NT2/D1 (cell line): ENCODE measurements at regions not wholly inside any gene's neighbourhood (a gene's known extent, or its start where the extent isn't known, plus 50 kb on each side); places are given as distances from the start of the nearest gene placed in this dataset.

Source experiments
- SUZ12 ChIP-seq: IDR thresholded peaks from 2 replicates; pipeline ENCODE4 v1.6.1; 2011; ENCODE audit not compliant: insufficient read length, insufficient read depth; ENCODE audit errors: extremely low read depth
- YY1 ChIP-seq: IDR thresholded peaks from 2 replicates; pipeline ENCODE4 v1.6.1; 2011; ENCODE audit not compliant: insufficient read length, insufficient read depth
- ZNF274 ChIP-seq: IDR thresholded peaks from 2 replicates; pipeline ENCODE4 v1.6.1; 2011; ENCODE audit warnings: mild to moderate bottlenecking, low read depth, low read length

- TF ChIP-seq ZNF274 (no peak), YY1 (no peak), SUZ12 (no peak)
Measured at GRCh38 chr6:23704479-23705052, 421.4 kb upstream of the NRSN1 start.
